H9 (cell line): ENCODE measurements at regions not wholly inside any gene's neighbourhood (a gene's known extent, or its start where the extent isn't known, plus 50 kb on each side); places are given as distances from the start of the nearest gene placed in this dataset.

ENCODE experiments used
- DNase-seq: peaks from one replicate; pipeline ENCODE4 v3.0.0-alpha.2; 2017
- H2AFZ ChIP-seq: one replicate; pipeline ENCODE4 v1.6.1; 2013; ENCODE audit warnings: mild to moderate bottlenecking, low read length, control low read depth, moderate library complexity
- H2AK5ac ChIP-seq: 2 replicates; pipeline ENCODE4 v1.6.1; 2013; ENCODE audit warnings: low read length, control low read depth, mixed read lengths; ENCODE audit not compliant: insufficient read length
- H2BK120ac ChIP-seq: one replicate; pipeline ENCODE4 v1.6.1; 2013; ENCODE audit warnings: low read depth, mild to moderate bottlenecking, low read length, control low read depth, inconsistent platforms; ENCODE audit not compliant: poor library complexity, severe bottlenecking
- H2BK12ac ChIP-seq: 2 replicates; pipeline ENCODE4 v1.6.1; 2013; ENCODE audit warnings: low read length, control low read depth, mixed read lengths, low read depth; ENCODE audit not compliant: insufficient read length
- H2BK15ac ChIP-seq: 2 replicates; pipeline ENCODE4 v1.6.1; 2013; ENCODE audit warnings: low read depth, low read length, control low read depth
- H2BK20ac ChIP-seq: one replicate; pipeline ENCODE4 v1.6.1; 2013; ENCODE audit warnings: low read depth, mild to moderate bottlenecking, low read length, control low read depth, inconsistent platforms; ENCODE audit not compliant: poor library complexity, severe bottlenecking
- H2BK5ac ChIP-seq: 2 replicates; pipeline ENCODE4 v1.6.1; 2013; ENCODE audit warnings: low read length, control low read depth, mixed read lengths; ENCODE audit not compliant: insufficient read length
- H3K14ac ChIP-seq: 2 replicates; pipeline ENCODE4 v1.6.1; 2013; ENCODE audit warnings: low read length, control low read depth; ENCODE audit not compliant: insufficient read depth
- H3K18ac ChIP-seq: 2 replicates; pipeline ENCODE4 v1.6.1; 2013; ENCODE audit warnings: low read depth, mild to moderate bottlenecking, mixed read lengths, low read length, control low read depth; ENCODE audit not compliant: insufficient read length
- H3K23ac ChIP-seq: 2 replicates; pipeline ENCODE4 v1.6.1; 2013; ENCODE audit warnings: low read length, control low read depth, mixed read lengths, low read depth; ENCODE audit not compliant: insufficient read length
- H3K23me2 ChIP-seq: 2 replicates; pipeline ENCODE4 v1.6.1; 2013; ENCODE audit warnings: low read depth, mild to moderate bottlenecking, mixed read lengths, low read length, control low read depth; ENCODE audit not compliant: insufficient read length, poor library complexity, severe bottlenecking
- H3K27ac ChIP-seq: 2 replicates; pipeline ENCODE4 v1.5.1; 2013; ENCODE audit warnings: low read length, control low read depth, mixed read lengths, low read depth; ENCODE audit not compliant: insufficient read length
- H3K27me3 ChIP-seq: 2 replicates; pipeline ENCODE4 v1.6.1; 2013; ENCODE audit warnings: low read length, control low read depth, inconsistent platforms; ENCODE audit not compliant: insufficient read depth
- H3K4ac ChIP-seq: 2 replicates; pipeline ENCODE4 v1.6.1; 2013; ENCODE audit warnings: low read depth, mild to moderate bottlenecking, control low read depth, inconsistent platforms, low read length, moderate library complexity
- H3K4me1 ChIP-seq: 2 replicates; pipeline ENCODE4 v1.6.1; 2013; ENCODE audit warnings: low read length, control low read depth, inconsistent platforms; ENCODE audit not compliant: insufficient read depth
- H3K4me2 ChIP-seq: 2 replicates; pipeline ENCODE4 v1.6.1; 2013; ENCODE audit warnings: low read length, control low read depth, mixed read lengths; ENCODE audit not compliant: insufficient read length, insufficient read depth
- H3K56ac ChIP-seq: 2 replicates; pipeline ENCODE4 v1.6.1; 2013; ENCODE audit warnings: low read depth, mild to moderate bottlenecking, mixed read lengths, low read length, control low read depth; ENCODE audit not compliant: insufficient read length
- H3K79me1 ChIP-seq: 2 replicates; pipeline ENCODE4 v1.6.1; 2013; ENCODE audit warnings: low read depth, mild to moderate bottlenecking, moderate library complexity, low read length, control low read depth, inconsistent platforms; ENCODE audit not compliant: insufficient read depth, poor library complexity, severe bottlenecking
- H3K79me2 ChIP-seq: 2 replicates; pipeline ENCODE4 v1.6.1; 2013; ENCODE audit warnings: low read length, control low read depth, inconsistent platforms; ENCODE audit not compliant: insufficient read depth
- H3K9ac ChIP-seq: 2 replicates; pipeline ENCODE4 v1.6.1; 2013; ENCODE audit warnings: low read length, control low read depth, mixed read lengths; ENCODE audit not compliant: insufficient read length; ENCODE audit errors: extremely low read depth
- H3K9me3 ChIP-seq: one replicate; pipeline ENCODE4 v1.6.1; 2013; ENCODE audit warnings: low read depth, low read length, inconsistent platforms; ENCODE audit not compliant: control insufficient read depth
- H3T11ph ChIP-seq: one replicate; pipeline ENCODE4 v1.6.1; 2013; ENCODE audit warnings: mild to moderate bottlenecking, low read length, control low read depth, inconsistent platforms
- H4K20me1 ChIP-seq: one replicate; pipeline ENCODE4 v1.6.1; 2013; ENCODE audit not compliant: control insufficient read depth, insufficient read length, insufficient read depth
- H4K5ac ChIP-seq: 2 replicates; pipeline ENCODE4 v1.6.1; 2013; ENCODE audit warnings: low read depth, mild to moderate bottlenecking, mixed read lengths, low read length, control low read depth; ENCODE audit not compliant: insufficient read length
- H4K8ac ChIP-seq: replicated peaks from 2 replicates; pipeline ENCODE4 v1.6.1; 2013; ENCODE audit warnings: low read length, control low read depth, mixed read lengths, low read depth; ENCODE audit not compliant: insufficient read length
- H4K91ac ChIP-seq: 2 replicates; pipeline ENCODE4 v1.6.1; 2013; ENCODE audit warnings: low read depth, mild to moderate bottlenecking, moderate library complexity, mixed read lengths, low read length, control low read depth; ENCODE audit not compliant: insufficient read length
- H3K27ac Mint-ChIP-seq, 3 experiments: 2 replicates in 2 of 3; 3 replicates in 1 of 3; pipeline ENCODE4 v1.8.0; 2020 to 2021; ENCODE audit warnings: mixed read lengths in 3 of 3, mild to moderate bottlenecking in 1 of 3, moderate library complexity in 1 of 3
- H3K27me3 Mint-ChIP-seq: 2 replicates; pipeline ENCODE4 v1.8.0; 2021; ENCODE audit warnings: low read depth, mild to moderate bottlenecking, moderate library complexity, mixed read lengths
- H3K36me3 Mint-ChIP-seq, 3 experiments: 2 replicates in 2 of 3; 3 replicates in 1 of 3; pipeline ENCODE4 v1.8.0; 2020 to 2021; ENCODE audit warnings: low read depth in 3 of 3, mixed read lengths in 3 of 3; ENCODE audit not compliant: insufficient read depth in 1 of 3
- H3K4me1 Mint-ChIP-seq, 2 experiments: 2 replicates each; pipeline ENCODE4 v1.8.0; 2020; ENCODE audit warnings: mixed read lengths in 2 of 2
- H3K4me3 Mint-ChIP-seq, 2 experiments: 2 replicates in 1 of 2; 3 replicates in 1 of 2; pipeline ENCODE4 v1.8.0; 2020 to 2021; ENCODE audit warnings: mild to moderate bottlenecking in 2 of 2, mixed read lengths in 2 of 2, moderate library complexity in 1 of 2
- H3K9me3 Mint-ChIP-seq, 2 experiments: 2 replicates in 1 of 2; 3 replicates in 1 of 2; pipeline ENCODE4 v1.8.0; 2020; ENCODE audit warnings: mild to moderate bottlenecking in 2 of 2, mixed read lengths in 2 of 2, moderate library complexity in 1 of 2
- WGBS: extraction: QIAGEN DNeasy Blood & Tissue Kit; methylation state at CpG from one replicate; pipeline ENCODE4 v1.1.7; 2013; ENCODE audit warnings: missing lambda C conversion rate, low lambda C conversion rate, mixed read lengths; ENCODE audit not compliant: insufficient read length; ENCODE audit errors: extremely low coverage; 5-methylcytosine and 5-hydroxymethylcytosine counted together
- TF ChIP-seq, protein P1 (sequence below): fragments of 200-600 bp; sonication (generic); conservative IDR thresholded peaks from 3 replicates; pipeline ENCODE4 v1.8.0; 2021; ENCODE audit warnings: antibody characterized with exemption, mild to moderate bottlenecking

DNA sequence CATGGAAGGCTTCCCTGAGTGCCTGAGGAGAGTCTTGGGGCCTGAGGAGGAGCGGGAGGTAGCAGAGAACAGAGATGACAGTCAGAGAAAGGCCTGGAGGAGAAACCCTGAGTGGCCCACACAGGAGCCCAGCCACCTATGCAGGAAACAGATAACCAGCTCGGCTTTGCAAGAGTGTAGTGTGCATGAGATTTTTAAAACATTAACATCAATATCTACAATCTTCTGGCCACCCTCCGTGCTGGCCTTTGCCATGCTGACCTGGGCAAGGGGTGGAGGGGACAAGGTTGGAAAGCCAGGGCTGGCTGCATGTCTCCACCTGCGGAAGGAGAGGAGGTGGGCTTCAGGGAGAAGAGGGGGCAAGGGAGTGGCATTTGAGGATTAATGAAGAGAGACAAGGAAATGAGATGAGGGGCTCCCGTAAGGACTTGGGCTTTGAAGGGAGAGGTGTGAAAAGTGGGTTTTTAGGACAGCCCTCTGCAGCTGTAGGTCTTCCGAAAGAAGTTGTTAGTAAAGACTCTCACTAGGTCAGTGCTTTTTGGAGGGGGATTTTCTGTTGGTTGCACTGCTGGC, 59.3 kb upstream of the SDK1 start:
- H3K56ac ChIP-seq, result no peak overlapping the region
- H3K4me1 ChIP-seq, result no peaks in the 10 kb centered on the region; the same call in 1 of the 2 replicates
- H4K5ac ChIP-seq, result no peak overlapping the region
- H2AFZ ChIP-seq, result no peak overlapping the region
- no peak overlapping the region for H2BK20ac ChIP-seq
- H3K27ac ChIP-seq, result no peak overlapping the region
- H3K4ac ChIP-seq, result no peak overlapping the region
- peaks cover 0 to 5% (median 0%) of the 10 kb centered on the region in 3 experiments; a peak in 2 of 7 replicates for H3K36me3 Mint-ChIP-seq
- H3K27me3 Mint-ChIP-seq, result peaks cover 2% of the 10 kb centered on the region; the same call in 1 of the 2 replicates
- H3K18ac ChIP-seq, result no peak overlapping the region
- H3K27me3 ChIP-seq, result no peaks in the 10 kb centered on the region
- H3K4me1 Mint-ChIP-seq, result peaks cover 7 to 21% of the 10 kb centered on the region in 2 experiments; a peak in 3 of 4 replicates
- no CpG with 5 or more reads among the region's 6 CpGs for WGBS
- no peak overlapping the region for H2BK5ac ChIP-seq
- peak overlapping the region in 1 of 3 experiments; percentile 22; a peak in 1 of 7 replicates for H3K27ac Mint-ChIP-seq
- H3K79me1 ChIP-seq, result no peaks in the 10 kb centered on the region
- TF ChIP-seq, protein P1, sequence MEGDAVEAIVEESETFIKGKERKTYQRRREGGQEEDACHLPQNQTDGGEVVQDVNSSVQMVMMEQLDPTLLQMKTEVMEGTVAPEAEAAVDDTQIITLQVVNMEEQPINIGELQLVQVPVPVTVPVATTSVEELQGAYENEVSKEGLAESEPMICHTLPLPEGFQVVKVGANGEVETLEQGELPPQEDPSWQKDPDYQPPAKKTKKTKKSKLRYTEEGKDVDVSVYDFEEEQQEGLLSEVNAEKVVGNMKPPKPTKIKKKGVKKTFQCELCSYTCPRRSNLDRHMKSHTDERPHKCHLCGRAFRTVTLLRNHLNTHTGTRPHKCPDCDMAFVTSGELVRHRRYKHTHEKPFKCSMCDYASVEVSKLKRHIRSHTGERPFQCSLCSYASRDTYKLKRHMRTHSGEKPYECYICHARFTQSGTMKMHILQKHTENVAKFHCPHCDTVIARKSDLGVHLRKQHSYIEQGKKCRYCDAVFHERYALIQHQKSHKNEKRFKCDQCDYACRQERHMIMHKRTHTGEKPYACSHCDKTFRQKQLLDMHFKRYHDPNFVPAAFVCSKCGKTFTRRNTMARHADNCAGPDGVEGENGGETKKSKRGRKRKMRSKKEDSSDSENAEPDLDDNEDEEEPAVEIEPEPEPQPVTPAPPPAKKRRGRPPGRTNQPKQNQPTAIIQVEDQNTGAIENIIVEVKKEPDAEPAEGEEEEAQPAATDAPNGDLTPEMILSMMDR, result no peak
- H3K9me3 Mint-ChIP-seq, result peaks cover 2 to 9% of the 10 kb centered on the region in 2 experiments; a peak in 4 of 5 replicates
- H3K9me3 ChIP-seq, result no peaks in the 10 kb centered on the region
- H3K23ac ChIP-seq, result no peak overlapping the region
- H3K4me2 ChIP-seq, result no peak overlapping the region
- no peaks in the 10 kb centered on the region for H4K20me1 ChIP-seq
- no peak overlapping the region for H3K4me3 Mint-ChIP-seq
- no peak overlapping the region for H4K8ac ChIP-seq
- no peak overlapping the region for H3T11ph ChIP-seq
- no peak overlapping the region for H2BK12ac ChIP-seq
- H3K9ac ChIP-seq, result no peak overlapping the region
- H2BK15ac ChIP-seq, result no peak overlapping the region
- no peak overlapping the region for H4K91ac ChIP-seq
- H3K79me2 ChIP-seq, result no peaks in the 10 kb centered on the region
- DNase-seq, result no peak
- H3K14ac ChIP-seq, result no peak overlapping the region
- H2BK120ac ChIP-seq, result no peak overlapping the region
- H2AK5ac ChIP-seq, result no peak overlapping the region
- no peaks in the 10 kb centered on the region for H3K23me2 ChIP-seq
